NCI-H82 treated with DMSO at 0.1 percent for 48 hours (cell line): ENCODE measurements at regions not wholly inside any gene's neighbourhood (a gene's known extent, or its start where the extent isn't known, plus 50 kb on each side); places are given as distances from the start of the nearest gene placed in this dataset.
"Not testable (repeated sequence)": the region's sequence is repeated elsewhere in the genome, so short reads cannot be mapped to it uniquely, and the experiment has no call there.

Experiments used
- DNase-seq: peaks from one replicate; lab custom pipeline; 2025; ENCODE audit not compliant: unreplicated experiment; lab: John Stamatoyannopoulos, UW

- peak; percentile 17 for DNase-seq
These were observed 1643.5 kb downstream of the TP53TG3F start for GRCh38 chr16:35102780-35103403.

GRCh38 chr16:35111772-35112171 lies 1652.4 kb downstream of the TP53TG3F start:
- not testable (repeated sequence) for DNase-seq

GRCh38 chr16:35131429-35131828 lies 1672.0 kb downstream of the TP53TG3F start:
- DNase-seq = peak; percentile 45

DNA sequence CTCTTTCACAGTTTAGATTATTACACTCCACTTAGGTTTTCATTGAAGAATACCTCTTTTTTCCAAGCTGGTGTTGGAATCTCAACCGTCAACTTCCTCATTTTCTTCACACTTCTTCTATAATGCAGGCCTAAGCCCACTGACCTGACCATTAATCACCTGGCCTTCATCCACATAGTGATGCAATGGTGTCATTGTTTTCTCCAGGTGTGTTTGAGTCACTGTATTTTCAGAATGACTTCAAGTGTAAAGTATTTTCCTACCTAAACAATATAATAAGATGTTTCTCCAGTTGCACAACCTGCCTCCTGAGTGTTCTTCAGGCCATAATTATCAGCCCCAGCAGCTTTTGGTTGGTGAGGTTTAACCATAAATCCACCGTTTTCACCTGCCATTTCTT lies 1675.1 kb downstream of the TP53TG3F start:
- no peak for DNase-seq

DNA sequence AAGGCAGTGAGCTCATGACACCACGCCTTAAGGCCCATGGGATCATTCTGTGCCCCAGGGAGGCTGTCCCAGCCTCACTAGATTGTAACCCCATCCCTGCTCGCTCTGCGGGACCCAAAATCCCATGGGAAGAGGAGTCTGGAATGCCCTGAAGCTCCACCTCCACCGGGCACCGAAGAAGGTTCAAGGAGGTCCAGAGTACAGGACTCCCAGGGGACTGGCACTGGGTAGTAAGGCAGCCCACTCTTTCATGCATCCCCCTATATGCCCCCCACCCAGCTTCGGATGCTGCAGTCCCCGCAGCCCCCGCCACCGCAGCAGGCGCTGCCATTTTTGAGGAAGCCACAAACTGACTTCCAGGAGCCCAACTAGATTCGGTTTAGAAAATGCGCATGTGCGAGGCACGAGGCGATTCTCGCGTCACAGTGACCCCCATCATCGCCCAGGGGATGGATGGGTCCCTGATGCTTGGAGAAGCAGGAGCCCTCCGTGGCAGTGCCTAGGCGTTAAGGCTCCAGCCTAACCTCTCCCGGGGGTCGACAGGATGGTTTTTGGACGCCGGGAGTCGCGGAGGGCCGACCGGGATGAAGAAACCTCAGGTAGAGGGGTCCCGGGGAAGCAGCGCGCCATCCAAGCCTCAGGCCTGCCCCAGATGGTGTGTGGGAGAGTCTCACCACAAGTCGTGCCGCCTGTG lies 1681.0 kb downstream of the TP53TG3F start:
- no peak for DNase-seq

- no peak for DNase-seq
These were observed 1681.9 kb downstream of the TP53TG3F start for GRCh38 chr16:35141303-35141702.

DNA sequence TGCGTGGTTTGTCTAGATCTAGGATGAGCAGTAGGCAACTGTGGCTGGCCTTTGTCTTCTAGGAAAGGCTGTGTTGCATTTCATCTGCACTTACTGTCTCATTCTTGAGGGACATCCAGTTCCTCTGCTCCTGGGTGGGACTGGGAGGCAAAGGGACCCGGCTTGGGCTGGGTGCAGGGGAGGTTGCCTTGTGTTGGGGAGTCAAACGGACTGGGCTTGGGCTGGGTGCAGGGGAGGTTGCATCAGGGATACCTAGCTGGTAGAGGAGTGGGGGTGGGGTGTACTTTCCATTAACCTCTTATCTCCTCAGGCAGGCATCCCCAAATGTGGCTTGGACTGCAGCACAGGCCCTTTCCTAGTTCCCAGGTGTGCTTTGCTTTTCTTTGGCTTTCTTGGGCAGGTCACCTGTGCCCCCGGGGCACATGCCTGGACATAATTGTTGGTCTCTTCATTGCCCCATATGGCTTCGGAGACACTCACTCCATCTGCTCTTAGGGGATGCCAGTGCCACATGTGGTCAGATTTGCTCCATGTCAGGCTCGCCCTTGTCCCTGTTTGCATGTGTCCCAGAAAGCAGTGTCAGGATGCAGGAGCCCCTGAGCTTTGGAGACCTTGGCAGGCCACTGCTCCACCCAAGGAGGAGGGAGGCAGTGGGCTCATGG lies 1682.9 kb downstream of the TP53TG3F start:
- no peak for DNase-seq

DNA sequence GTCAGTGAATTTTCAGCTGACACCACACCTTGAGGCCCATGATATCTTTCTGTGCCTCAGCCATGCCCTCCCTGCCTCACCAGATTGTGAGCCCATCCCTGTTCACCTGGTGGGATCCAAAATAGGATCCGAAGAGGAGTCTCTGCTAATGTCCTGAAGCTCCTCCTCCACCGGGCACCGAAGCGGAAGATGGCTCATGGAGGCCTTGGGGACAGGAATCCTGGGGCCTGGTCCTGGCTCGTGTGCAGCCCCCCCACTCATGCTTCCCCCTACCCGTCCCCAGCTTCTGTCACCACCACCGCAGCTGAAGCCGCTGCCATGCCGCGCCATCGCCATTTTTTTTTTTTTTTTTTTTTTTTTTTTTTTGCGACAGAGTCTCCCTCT lies 1683.4 kb downstream of the TP53TG3F start:
- no peak for DNase-seq

DNA sequence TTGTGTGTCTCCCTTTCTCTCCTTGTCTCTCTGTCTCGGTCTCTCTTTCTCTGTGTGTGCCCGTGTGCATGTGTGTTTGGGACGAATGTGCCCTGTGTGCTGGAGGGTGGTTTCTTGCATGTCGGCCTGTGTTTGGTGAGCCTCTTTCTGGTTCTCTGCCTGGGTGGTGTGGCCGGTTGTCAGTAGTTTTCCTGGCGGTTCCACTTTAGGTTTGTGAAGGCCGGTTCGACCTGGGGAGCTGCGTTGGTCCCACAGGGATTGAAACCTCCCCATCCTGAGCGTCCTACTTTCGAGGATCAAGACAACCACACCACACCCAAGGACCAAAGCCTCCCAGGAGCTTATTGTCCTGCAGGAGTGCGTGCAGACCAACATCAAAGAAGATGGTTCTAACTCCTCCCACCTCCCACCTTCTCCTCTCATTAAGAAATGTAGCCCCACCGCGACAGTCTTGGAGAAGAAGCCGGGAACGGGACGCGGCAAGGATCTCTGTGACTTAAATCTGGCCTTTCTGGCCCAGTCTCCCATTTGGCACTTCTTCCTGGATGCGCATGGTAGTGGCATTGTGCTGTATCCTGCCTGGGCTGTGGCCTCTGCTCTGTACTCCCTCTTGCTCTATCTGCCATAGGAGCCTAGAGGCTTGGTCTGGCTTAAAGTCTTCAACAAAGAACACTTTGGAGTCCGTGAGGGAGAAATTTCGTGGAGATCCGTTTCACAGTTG lies 1685.0 kb downstream of the TP53TG3F start:
- no peak for DNase-seq

DNA sequence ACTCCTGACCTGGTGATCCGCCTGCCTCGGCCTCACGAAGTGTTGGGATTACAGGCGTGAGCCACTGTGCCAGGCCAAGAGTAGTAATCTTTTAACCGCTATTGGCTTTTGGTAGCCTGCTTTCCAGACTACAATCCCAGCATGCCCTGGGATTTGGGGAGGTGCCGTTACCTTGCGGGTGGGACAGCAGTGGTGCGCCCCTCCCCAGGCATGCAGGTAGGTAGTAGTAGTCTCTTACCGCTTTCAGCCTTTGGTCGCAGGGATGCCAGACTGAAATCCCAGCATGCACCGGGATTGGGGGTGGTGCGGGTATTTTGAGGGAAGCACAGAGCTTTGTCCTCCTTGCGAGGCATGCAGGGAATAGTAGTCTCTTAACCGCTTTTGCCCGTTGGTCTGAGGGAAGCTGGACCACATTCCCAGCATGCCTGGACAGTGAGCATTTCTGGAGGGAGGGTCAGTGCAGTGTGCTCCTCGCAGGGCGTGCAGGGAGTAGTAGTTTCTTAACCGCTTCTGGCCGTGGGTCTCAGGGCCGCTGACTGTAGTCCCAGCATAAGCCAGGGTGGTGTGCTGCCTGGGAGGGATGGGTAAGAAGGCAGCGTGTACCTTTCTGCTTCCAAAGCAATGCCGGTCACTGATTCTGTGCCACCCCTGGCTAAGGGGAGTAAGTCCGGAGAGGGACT lies 1686.8 kb downstream of the TP53TG3F start:
- DNase-seq = no peak

GRCh38 chr16:35146723-35147458 lies 1687.5 kb downstream of the TP53TG3F start:
- DNase-seq = no peak

DNA sequence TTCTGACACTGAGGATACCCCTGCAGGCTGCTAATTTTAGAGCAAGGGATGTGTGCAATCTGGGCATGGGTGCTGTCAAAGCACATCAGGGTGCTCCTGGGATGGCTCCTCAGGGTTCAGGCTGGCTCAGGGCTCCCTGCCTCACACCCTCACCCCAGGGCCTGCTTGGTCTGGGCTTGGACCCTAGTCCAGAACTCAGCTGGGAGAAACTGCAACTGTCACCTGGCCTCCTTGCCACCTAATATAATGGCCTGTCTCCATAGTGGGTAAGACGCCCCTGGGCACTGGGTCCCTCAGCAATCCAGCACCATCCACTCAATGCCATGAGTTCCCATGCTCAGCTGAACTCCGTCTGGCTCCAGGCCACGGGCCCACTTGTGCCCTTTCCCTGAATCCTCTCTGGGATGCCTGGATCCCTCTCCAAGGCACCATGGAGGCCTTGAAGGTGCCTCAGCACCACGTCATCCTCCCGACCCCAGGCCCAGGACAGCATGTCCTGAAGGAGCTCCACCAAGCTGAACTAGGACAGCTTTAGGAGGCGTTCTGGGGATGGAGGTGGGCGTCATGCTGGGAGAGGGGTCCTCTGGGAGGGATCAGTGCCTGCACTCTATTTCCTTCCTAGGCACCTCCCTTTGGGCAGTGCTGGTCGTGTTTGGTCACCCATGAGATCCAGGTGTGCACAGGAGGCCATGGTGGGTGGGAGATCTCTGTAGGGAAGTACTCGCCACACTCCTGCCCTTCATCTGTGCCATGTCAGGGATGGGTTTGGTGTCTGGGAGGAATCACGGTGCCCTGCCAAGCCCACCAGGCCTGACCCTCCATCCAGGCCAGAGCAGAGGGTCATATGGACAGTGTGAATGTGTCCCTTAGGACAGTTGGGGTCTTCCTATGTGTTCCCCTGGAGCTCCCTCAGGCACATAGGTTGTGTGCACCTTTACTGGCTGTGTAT lies 1688.4 kb downstream of the TP53TG3F start:
- no peak for DNase-seq

GRCh38 chr16:35148748-35149147 lies 1689.3 kb downstream of the TP53TG3F start:
- no peak for DNase-seq

DNA sequence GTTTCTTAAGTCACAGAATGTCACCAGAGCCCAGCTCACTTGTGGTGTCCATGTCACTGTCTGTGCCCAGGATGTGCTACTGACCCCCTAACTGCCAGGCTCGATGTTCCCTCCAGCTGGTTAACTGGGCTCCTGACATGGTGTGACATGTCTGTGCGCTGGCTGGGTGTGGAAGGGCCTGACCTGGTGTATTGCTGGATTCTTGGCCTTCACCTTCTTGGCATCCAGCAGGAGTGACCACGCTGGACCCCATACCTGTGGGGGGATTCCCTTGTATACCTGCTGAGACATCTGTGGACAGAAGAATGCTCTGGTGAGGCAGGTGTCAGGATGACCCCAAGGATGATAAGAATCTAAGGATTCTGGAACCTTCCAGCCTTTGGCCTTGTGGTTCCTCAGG lies 1690.1 kb downstream of the TP53TG3F start:
- DNase-seq = no peak

GRCh38 chr16:35150805-35151312 lies 1691.4 kb downstream of the TP53TG3F start:
- no peak for DNase-seq

DNA sequence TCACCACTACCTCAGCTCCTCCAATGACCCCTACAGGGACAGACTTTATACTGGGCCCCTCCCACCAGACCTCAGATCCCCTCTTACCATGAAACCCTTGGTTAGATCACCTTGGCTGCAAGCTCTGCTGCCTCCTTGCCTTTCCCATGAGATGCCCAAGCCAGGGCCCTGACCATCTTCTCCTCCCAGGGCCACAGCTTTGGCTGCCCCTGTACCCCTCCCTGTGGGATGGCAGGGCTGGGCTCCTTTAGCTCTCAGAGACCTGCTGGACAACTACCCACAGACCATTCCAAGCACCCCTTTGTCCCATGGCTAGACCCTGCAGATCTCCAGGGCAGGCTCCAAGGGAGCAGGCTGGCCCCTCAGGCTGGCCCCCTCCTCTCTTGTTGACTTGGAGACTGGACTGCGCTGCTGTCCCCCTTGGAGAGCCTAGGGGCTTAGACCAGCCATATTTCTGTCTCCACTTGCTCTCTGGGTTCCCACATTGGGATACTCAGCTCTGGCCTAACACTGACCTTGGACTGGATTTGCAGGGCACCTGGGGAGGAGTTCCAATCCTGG lies 1692.7 kb downstream of the TP53TG3F start:
- no peak for DNase-seq

GRCh38 chr16:35154627-35155026 lies 1695.2 kb downstream of the TP53TG3F start:
- no peak for DNase-seq

- not testable (repeated sequence) for DNase-seq
These were observed 1698.1 kb downstream of the TP53TG3F start for GRCh38 chr16:35157549-35157948.

DNA sequence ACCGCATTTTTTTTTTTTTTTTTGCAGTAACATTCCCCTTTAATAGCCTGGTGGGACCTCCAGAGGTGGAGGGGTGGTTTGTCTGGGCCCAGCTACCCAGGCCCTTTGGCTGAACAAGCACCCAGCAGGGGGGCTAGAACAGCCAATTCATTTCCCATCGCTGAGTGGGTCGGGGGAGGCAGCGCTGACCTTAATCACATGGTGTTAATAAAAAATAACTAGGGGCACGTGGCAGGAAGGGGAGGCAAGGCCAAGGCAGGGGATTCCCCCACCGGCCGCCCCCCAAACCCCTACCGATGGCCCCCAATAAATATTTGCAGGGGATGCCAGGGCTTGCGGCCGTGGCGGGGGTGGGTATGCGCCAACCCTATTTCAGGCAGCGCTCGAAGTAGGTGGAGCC lies 1709.9 kb downstream of the TP53TG3F start:
- not testable (repeated sequence) for DNase-seq
